GM23248 (cell line): ENCODE measurements at regions not wholly inside any gene's neighbourhood (a gene's known extent, or its start where the extent isn't known, plus 50 kb on each side); places are given as distances from the start of the nearest gene placed in this dataset.

Experiments used
- EZH2 ChIP-seq: fragments of 200-600 bp; sonication (generic); IDR thresholded peaks from 2 replicates; pipeline ENCODE4 v1.6.1; 2018; ENCODE audit warnings: antibody characterized with exemption, mild to moderate bottlenecking; ENCODE audit not compliant: insufficient read depth, poor library complexity, severe bottlenecking
- EZH2phosphoT487 ChIP-seq: fragments of 200-600 bp; sonication (generic); IDR thresholded peaks from 2 replicates; pipeline ENCODE4 v1.6.1; 2018; ENCODE audit warnings: antibody characterized with exemption, moderate library complexity, mild to moderate bottlenecking, low read depth; ENCODE audit not compliant: insufficient read depth

DNA sequence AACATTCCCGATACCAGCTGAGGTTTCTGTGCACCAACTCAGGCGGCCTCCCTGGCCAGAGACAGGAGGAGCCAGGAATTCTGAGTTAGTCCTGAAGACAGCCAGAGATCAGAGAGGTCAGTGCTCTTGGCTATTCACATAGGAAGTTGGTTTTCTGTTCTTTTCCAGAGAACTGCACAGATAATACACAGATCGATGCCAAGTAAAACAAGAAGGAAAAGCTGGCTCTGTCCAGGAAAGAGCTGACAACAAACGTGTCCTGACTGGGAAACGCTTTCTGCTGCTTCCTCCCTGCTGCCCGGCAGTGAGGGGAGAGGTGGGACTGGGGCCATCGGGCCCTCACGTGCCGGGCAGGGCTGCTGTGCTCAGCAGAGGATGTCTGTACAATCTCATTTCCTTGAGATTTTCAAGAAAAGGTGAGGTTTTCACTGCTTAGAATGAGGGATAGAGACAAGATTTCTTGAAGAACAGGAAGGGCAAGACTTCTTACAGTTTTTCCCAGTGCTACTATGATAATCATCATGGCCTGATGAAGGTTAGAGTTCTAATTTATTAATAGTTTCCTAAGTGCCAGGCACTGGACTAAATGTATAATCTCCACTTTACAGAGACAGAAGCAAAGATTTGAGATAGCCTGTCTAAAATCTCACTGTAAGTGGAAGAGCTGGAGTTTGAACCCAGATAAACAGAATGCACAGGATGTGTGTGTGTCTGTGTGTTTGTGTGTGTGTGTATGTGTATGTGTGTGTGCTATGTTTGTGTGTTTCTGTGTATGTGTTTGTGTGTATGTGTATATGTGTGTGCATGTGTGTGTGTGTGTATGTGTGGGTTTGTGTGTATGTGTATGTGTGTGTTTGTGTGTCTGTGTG is 211.0 kb upstream of the RAB4A start:
- TF ChIP-seq EZH2 (no peak), EZH2phosphoT487 (no peak)
